ENCODE measurements at regions not wholly inside any gene's neighbourhood (a gene's known extent, or its start where the extent isn't known, plus 50 kb on each side); places are given as distances from the start of the nearest gene placed in this dataset.

- TF ChIP-seq, protein P1, sequence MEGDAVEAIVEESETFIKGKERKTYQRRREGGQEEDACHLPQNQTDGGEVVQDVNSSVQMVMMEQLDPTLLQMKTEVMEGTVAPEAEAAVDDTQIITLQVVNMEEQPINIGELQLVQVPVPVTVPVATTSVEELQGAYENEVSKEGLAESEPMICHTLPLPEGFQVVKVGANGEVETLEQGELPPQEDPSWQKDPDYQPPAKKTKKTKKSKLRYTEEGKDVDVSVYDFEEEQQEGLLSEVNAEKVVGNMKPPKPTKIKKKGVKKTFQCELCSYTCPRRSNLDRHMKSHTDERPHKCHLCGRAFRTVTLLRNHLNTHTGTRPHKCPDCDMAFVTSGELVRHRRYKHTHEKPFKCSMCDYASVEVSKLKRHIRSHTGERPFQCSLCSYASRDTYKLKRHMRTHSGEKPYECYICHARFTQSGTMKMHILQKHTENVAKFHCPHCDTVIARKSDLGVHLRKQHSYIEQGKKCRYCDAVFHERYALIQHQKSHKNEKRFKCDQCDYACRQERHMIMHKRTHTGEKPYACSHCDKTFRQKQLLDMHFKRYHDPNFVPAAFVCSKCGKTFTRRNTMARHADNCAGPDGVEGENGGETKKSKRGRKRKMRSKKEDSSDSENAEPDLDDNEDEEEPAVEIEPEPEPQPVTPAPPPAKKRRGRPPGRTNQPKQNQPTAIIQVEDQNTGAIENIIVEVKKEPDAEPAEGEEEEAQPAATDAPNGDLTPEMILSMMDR (IDR thresholded peaks at IDR 0.05), result no peak
Measured at GRCh38 chr7:155938129-155938528, 125.9 kb upstream of the SHH start.

DNA sequence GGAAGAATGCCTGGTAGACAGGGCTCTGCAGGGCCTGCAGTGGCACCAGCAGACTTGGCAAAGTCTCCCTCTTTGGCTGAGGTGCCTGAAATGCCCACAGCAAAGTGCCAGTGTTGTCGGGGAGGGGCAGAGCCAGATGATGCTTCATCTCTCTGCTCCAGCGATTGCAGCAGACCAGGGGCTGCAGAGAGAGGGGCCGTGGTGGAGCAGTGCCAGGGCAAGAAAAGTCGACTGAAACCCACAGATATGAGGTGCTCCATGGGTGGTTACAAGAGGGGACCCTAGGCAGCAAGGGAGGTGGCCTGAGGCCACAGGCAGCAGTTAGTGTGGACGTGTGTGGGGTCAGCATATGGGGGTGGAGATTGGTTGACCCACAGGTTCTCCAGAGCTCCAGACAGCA, 123.5 kb upstream of the SHH start:
- TF ChIP-seq, protein P1 (IDR thresholded peaks at IDR 0.05), result no peak

DNA sequence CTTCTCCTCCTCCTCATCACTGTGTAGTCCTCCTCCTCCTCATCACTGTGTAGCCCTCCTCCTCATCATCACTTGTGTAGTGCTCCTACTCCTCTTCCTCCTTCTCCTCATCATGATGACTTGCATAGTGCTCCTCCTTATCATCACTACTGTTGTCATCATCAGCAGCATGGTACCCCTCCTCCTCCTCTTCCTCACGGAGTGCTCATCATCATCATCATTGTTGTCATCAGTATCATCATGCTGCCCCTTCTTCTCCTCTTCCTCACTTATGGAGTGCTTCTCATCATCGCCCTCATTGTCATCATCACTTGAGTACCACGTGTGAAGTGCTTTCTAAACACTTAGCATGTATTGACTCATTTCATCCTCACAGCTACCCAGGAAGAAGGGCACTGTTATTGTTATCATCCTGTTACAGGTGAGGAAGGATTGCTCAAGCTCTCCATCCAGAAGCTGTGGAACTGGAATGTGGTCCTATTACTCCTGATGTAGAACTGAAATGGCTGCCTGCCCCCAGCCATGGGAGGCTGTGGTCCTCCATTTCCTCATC, 122.8 kb upstream of the SHH start:
- TF ChIP-seq, protein P1 (IDR thresholded peaks at IDR 0.05), result no peak

- TF ChIP-seq, protein P1 (IDR thresholded peaks at IDR 0.05), result no peak
Measured at GRCh38 chr7:155931396-155932085, 119.3 kb upstream of the SHH start.

DNA sequence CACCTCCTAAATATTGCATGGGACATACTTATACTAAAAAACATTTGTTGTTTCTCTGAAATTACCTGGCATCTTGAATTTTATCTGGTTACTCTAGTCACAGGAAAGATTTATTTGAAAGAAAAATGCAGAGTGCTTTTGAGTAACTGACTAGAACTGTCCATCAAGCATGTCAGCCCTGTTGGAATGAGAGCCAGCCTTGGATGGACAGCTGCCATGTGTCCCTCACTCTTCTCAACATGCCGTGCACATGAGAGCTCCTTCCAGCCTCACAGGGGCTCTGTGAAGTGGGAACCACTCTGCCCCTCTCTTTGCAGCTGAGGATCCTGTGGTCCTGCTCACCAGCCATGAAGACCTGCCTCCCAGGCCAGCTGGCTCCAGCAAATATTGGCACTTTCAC, 118.3 kb upstream of the SHH start:
- TF ChIP-seq, protein P1 (IDR thresholded peaks at IDR 0.05), result no peak

GRCh38 chr7:155930061-155930460, 117.8 kb upstream of the SHH start:
- TF ChIP-seq, protein P1 (IDR thresholded peaks at IDR 0.05), result no peak

DNA sequence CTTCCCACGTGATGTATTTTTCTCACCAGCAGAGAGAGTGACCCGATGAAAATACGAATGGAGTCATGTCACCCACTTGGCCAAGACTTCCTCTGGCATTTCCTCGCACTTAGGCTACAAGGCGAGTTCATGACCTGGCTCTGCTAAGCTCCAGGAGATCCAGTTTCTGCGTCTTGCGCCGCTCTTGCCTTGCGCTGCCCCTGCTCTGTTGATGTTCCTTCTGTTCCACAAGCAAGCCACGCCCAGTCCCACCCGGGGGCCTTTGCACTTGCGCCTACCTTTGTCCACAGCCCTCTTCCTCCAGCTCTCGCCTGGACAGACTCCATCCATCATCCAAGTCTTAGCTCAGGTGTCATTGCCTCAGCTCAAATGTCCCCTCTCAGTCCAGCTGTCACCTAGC, 116.3 kb upstream of the SHH start:
- TF ChIP-seq, protein P1 (IDR thresholded peaks at IDR 0.05), result no peak
